Activated CD8-positive, alpha-beta memory T cell treated with anti-CD3 and anti-CD28 coated beads, Interleukin-2, amount 50 U/mL, for 4 hours (primary cell): ENCODE measurements at regions not wholly inside any gene's neighbourhood (a gene's known extent, or its start where the extent isn't known, plus 50 kb on each side); places are given as distances from the start of the nearest gene placed in this dataset.

ENCODE experiments used
- DNase-seq: peaks from one replicate; pipeline ENCODE4 v3.0.0-alpha.2; 2020

DNA sequence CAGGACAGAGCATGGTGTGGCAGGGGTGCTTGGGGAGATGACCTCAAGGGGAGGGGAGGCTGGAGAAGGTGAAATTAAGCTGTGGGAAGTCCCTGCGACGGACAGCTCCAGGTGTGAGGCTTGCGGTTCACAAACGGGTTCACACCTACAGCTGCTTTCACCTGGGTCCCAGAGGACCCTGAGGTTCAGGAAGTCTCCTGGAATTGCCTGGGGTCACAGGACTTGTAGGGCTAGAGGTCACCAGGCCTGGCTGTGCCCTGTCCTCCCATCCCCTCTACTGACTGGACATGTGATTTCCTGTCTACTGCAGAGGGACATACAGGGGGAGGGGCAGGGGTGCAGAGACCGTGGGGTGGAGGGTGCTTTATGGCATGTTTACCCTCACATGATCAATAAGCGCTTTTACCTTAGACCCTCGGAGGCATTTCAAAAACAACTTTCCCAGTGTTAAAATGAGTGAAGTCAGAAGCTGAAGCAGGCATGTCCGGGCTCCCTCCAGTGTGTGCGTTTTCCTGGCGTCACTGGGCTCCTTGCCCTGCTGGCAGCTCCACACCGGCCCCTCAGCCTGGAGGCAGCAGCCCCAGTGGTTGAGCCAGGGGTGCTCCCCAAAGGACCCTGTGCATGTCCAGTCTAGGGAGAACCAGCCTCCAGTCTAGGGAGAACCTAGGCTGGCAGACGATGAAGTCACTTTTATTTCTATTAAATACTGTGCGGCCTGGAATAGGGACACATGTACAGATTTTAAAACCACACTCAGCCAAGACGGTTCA, 66.6 kb upstream of the IGFBP3 start:
- no peak for DNase-seq

DNA sequence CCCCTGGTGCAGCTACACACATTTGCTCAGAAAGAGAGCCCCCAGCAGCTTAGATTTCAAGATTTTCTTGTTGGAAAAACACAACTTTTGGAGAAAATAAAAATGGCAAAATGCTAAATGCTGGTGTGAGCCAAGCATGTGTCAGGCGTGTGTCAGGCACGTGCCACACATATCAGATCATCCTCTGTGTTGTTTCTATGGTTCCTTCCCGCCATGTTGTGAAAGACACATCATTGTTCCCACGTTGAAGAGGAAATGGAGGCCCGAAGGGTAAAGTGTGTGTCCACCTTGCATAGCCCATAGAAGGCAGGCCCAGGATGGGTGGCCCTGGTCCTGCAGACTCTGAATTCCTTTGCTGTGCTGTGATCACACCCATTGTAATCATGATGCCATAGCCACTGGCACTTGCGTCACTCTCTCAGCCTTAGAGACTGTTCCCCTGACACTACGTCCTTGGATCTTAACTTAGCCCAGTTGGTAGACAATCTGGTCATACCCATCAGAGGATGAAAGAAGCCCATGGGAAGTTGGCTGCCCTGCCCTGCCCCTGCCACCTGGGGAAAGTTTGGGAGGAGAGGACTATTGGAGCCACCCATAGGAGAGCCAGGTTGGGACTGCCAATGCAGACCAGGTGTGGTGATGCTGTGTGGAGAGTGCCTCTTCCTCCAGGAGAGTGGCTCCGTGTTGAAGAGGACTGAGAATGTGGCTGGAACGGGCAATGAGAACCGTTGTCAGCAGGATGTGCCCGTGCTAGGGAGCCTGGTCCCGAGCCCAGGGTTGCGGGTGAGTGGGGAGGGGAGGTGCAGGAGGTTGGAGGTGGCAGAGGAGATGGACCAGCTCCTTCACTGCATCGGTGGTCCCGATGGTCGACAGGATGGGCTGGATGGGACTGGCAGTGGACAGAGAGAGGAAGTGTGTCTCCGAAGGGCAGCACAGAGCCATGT, 65.6 kb upstream of the IGFBP3 start:
- DNase-seq: no peak

DNA sequence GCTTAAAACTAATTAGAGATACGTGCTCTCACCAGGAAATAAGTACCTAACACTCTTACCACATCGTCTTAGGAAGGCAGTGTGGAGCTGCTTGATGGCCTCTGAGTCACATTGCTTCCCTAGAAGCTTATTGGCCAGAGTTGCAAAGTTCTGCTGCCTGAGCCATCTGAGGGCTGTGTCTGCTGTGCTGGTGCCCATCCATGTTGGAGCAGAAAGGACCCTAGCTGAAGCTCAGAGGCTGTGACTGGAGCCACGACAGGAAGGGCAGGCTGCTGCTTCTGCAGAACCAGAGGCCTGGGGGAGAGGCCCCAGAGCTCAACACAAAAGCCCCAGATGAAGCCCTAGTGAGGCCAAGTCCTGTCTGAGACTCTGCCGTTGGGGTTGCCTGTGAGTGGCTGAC, 64.8 kb upstream of the IGFBP3 start:
- no peak for DNase-seq

DNA sequence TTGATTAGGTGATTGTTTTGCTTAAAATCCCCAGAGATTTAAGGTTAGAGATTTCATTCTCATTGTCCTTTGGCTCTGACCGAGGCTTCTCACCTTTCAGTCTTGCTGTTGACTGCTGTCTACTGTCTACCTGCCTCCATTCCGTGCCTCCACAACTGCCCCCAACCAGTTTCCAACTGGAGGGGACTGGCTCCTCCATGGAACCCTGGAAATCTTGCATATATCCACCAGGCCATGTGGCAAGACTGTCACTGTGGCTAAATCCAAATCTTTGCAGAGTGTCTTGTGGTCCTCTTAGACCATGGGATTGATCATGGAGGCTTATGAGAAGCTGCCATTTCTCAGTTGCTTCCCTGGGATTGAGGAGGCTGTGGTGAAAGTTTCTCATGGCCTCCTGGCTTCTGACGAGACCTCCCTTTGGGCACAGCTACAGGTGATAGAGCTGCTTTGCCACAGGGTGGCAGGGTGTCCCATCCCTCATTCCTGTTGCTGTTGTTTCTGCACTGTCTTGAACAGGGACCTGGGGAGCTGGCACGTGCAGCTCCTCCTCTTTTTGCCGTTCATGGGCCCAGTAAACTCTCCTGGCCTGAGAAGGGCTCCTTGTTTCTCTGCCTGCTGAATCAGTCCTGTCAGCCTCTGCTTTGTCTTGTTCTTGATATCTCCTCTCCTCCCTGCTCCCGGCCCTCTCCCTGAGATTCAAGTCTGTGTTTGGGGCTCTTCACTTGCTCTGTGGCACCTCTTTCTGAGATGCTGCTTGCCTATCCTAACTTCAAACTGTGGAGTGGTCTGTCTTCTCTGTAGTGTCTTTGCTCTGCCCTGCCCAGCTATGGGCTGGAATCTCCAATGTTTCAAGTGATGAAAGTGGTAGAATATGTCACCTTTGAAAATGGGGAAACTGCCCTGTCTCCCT, 63.6 kb upstream of the IGFBP3 start:
- DNase-seq: no peak

DNA sequence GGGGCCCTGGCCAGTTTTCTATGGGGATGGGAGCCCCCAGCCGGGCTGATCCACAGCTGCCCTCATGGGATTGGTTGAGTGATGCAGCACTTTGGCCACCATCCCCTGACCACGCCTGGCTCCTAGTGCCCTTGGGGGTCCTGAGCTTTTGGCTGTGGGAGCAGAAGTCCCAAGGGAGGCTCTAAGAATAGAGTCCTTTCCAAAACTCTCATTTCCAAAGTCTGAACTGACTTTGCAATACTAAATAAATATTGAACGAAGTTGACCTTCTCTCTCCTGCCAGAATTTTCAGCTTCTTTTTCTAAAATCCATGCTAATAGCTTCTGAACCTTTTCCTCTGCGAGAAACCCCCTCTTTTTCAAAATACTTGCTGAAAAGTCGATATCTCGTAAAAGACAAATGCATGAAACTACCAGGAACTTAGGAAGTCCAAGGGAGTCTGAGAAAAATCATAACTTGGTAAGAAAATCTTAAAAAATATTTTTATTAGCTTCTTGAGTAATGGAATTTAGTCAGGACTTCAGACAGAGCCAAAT, 62.7 kb upstream of the IGFBP3 start:
- no peak for DNase-seq

DNA sequence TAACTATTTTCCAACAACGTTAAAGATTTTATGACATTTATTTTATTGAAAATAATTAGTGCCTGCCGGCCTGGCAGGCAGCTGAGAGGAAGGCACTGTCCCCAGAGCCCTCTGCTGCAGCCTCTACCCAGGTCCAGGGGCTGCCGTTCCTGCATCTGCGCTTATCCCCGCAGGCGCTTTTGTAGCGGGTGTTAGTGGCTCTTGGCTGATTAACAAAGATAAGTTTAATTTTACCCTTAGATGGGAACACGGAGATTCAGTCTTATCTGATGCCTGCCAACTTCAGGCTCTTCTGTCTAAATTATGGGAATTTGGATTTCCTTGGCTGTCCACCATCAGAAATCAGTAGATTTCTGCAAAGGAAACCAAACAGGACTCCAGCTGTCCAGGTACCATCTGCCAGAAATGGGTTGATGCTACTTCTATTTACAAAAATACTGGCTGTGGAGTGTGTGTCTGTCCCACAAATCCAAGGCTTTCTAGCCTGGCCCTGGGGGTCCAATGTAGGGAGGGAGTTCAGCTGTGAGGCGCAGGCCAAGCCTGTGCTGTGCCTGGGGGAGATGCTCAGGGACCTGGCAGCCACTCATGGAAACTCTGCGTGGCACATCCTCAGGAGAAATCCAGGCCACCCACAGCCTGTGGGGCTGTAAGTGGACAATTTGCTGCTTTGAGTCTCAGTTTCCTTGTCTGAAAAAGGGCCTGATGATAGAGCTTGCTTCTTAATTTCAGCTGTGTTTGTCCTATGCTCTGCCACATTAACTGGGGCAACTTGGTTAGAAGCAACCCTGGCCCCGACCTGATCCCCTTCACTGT, 62.0 kb upstream of the IGFBP3 start:
- no peak for DNase-seq

DNA sequence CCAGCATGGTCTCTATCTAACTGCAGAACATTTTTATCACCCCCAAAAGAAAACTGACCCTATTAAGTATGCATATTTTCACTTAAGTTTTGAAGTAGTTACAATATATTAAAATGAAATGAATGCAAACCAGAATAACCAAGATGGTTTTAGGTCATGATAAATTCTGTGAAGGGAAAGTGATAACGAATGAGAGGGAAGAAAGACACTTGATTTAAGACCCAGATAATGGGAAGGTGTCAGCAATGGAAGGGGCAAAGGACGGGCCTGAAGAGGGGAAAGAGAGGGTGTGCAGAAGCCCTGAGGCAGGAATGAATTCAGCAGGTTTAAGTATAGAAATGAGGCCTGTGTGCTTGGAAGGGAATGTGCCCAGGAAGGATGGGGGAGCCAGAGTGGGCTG, 61.1 kb upstream of the IGFBP3 start:
- DNase-seq: no peak

DNA sequence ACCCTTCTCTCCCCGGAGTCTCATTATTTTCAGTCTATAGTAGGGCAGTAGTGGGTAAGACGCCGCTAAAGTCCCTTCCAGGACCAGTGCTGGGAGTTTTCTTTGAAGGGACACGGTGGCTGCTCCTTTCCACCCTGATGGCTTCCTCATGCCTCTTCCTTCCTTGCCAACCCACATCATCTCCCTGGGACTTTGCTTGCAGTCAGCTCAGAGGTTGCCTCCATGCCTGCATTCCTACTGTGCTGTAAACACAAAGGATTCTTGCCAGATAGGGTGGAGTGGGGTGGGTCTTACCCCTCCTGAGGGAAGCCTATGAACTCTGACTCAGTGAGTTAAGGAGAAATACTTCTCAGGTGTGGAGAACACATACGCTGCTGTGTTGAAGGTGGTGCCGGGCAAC, 59.9 kb upstream of the IGFBP3 start:
- DNase-seq: no peak

DNA sequence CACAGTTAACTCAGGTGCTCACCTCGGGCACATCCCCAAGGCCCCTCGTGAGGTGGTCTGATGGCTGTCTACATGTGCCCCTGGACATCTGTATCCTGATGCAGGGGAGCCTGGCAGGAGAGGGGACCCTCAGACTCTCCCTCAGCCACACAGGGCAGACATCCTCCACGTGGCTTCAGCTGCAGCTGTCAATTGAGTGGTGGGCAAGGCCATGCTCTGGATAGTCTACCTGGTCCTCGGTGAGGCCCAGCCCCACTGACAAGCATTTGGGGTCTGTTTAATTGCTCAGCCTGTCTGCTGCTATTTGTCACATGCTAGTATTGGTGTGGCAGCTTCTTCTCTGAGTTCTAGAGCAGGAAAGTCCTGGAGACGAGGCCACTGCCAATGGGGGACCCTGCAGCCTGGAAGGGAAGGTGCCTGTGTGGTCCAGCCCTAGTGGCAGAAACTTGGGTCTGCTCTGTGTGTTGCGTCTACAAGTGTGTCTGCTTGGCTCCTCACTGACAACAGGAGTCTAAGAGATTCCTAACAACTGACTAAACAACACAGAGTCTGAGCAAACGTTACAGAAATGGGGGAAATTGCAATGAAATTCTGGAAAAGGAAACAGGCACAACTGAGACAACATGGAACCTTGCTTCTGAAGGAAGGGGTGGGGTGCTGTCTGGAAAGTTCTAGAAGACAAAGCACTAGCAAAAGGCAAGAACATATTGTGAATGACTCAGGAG, 59.3 kb upstream of the IGFBP3 start:
- no peak for DNase-seq

DNA sequence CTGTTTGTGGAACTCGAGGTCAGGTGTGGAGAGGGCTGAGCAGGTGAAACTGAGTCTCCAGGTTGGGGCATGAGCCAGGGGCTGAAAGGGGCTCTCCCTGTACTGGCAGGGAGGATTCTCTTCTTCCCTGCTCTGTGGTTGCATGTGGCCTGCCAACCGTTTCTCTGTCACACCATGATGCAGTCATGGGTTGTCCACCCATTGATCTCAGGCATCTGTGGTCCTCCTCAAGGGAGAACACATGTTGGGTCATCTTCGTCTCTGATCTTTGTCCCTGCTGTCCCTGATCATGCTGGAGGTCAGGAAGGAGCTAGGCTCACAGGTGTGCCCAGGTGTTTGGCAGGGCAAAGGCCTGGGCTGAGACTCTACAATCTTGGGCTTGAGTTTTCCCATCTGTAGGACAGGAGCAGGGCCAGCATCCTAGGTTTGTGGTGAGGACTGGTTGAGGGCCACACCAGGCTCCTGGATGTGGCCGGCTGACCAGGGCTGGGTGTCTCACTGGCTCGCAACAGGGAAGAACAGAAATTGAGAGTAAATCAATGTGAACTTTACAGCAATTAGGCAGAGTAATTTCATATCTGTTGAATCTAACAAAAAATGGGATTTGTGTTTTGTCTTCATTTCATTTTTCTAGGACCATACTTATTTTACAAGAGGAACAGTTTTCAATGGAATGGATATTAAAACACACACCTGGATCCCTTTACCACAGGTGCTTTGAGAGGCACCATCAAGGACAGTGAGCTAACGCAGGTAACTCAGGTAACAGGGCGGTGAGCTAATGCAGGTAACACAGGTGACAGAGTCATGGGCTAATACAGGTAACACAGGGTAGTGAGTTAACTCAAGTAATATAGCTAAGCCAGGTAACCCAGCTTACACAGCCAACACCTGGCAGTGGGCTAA, 58.5 kb upstream of the IGFBP3 start:
- no peak for DNase-seq

DNA sequence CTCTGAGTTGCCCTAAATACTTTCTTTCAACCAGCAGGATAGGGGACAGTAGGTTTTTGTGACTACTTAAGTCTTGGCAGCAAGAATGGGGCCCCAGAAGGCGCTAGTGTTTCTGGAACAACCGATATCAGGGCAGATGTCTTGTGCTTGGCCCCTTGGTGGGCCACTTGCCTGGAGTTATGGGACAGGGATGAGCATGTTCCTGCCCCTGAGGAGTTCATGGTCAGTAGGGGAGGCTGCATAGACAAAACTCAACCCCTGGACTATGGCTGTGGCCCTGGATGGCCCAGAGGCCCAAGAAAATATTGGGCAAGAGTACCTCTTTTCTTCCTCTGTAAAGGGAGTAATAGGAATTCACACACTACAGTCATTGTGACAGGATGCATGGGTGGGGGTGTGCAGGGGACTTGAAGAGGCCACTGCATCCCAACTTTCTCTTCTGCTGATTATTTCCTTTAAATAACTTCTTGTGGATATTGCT, 57.7 kb upstream of the IGFBP3 start:
- DNase-seq: no peak

DNA sequence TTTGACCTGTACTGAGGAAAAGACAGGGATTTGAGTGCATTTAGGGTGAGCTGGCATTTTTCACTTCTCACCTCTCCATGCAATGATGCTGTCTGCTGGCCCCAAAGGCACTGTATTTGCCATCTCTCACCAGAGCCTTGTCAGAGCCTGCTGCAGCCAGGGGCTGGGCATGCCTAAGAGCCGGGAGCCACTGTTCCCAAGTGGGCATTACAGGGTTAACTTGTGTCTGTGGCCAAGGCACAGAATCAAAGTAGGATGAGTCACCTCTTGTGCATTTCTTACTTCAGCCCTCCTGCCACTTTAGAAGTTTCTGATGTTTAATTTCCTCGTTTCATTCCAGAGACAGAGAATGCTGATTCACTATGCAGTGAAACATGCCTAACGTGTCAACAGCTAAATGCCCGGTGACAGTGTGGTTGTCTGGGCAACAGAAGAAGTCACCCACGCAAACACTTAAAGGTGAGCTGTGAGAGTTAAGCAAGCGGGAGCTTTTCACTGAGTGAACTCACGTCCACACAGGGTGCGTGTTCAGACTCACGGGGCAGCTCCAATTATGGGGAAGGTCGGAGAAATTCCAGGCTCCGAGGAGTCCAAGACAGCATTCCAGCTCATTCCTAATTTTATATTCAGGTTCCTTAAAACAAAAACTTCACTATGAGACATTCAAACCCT, 57.1 kb upstream of the IGFBP3 start:
- DNase-seq: no peak

DNA sequence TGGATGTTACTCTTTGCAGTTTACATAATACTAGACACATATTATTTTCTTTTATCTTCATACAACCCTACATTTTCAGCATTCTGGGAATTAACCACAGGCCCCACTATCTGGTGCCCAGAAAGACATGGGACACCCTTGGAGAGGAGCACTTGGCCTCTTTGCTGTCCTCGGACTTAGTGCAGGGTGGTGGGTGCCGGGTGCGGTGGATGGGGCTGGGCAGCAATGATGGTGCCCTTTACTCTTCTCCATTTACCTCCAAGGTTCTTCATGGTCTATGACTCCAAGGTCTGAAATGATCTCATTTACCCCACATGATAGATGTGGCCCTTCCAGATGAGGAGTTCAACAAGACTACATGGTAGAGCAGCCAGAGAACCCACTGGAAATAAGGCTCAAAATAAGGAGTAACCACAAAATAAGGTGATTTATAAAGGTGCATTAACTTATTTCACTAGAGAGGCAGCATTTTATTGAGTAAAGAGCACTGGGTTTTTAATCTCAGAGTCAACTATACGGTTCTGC, 56.2 kb upstream of the IGFBP3 start:
- DNase-seq: no peak

DNA sequence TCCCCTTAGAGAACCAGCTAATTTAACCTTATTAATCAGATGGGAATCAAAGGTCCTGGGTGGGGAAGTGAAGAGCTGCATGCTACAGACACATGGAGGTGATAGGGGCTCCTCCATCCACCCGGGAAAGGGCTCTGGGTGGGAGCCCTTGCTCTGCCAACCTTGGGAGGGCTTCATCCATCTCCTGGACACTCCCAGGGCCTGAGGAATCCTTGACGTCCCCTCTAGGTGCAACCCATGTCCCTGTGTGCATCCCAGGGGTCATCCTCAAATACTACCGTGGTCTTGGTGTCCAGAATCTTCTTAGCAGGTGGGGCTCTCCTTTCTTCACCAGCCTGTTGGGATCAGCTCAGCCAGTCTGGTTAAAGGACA, 55.4 kb upstream of the IGFBP3 start:
- no peak for DNase-seq

DNA sequence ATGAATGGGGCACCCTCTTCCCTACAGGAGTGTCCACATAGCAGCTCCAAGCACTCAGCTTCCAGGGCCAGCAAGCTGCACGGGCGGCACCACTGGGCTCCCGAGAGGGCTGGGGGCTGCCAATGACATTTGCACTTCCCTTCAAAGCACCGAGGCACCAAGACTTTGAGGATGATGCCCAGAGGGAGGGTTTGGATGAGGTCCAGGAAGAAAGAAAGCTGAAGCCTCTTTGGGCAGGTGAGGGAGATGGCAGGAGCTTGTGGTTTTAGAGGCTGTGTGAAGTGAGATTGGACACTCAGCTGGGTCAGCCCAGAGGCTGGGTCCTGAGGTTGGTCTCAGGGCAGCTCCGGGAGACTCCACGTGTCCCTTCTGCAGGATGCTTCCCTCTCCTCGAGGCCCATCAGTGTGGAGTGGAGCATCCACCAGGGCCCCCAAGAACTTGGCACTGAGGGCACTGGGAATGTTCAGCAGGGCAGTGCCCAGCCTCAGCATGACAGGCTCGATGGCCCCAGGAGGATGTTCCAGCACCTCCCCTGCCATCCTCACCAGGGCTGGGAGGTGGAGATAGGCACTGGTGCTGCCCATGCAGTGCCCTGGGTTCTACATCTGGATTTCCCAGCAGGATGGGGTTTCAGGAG, 54.9 kb upstream of the IGFBP3 start:
- no peak for DNase-seq

DNA sequence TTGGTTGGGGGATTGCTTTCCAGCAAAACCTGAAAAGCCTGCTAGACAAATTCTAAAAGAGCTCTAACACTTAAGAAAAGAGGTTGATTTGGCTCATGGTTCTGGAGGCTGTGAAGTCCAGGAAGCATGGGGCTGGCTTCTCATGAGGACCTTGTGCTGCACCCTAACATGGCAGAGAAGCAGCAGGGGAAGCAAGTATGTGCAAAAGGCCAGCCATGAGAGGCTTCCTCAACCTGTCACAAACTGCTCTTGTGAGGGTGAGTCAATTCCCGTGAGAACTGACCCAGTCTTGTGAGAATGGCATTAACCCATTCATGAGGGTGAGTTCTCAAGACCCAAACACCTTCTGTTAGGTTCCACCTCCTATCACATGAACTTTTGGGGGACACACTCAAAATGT, 54.3 kb upstream of the IGFBP3 start:
- DNase-seq: no peak

DNA sequence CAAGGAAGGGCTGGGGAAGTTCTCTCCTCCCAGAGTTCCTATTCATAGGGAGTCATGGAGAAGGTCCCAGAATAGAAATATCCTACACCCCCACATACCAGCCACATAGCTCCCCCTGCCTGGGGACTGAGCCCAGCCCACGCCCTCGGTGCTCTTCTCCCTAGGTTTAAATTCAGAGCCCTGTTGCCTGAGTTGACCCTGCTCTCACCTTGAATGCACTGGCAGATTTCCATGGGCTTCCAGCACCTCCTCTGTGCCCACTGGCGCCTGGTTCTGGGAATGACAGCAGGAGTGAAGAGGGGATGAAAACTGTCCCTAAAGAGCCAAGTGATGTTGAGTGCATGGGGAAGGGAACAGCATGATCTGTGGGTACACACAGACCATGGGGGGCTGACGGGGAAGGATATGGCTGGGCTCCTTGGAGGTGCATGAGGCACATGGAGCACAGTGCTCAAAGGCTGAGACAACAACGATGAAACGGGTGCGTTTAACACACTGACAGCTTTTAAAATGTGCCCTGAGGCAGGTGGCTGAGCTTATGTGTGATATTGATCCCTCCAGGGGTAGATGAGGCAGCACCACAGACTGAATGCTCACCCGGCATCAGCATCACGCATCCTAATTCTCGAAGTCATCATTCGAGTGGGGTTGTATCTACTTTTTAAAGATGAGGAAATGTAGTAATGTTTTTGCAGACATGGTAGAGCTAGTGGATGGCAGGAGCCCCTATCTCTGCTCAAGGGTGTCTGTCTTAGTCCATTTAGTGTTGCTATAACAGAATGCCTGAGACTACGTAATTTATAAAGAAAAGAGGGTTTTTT, 53.7 kb upstream of the IGFBP3 start:
- no peak for DNase-seq
